ENCODE measurements at regions not wholly inside any gene's neighbourhood (a gene's known extent, or its start where the extent isn't known, plus 50 kb on each side); places are given as distances from the start of the nearest gene placed in this dataset.

- TF ChIP-seq CTCF (conservative IDR thresholded peaks at IDR 0.05 in 1 of 2, IDR thresholded peaks at IDR 0.05 in 1 of 2; ENCODE audit: extremely low read depth in 1 of 2, insufficient read depth in 1 of 2, low read depth in 1 of 2, low read length in 2 of 2) (no peak), EZH2 (IDR thresholded peaks at IDR 0.05; ENCODE audit: borderline replicate concordance, low read length) (no peak)
Measured at GRCh38 chr5:106956187-106956586, 714.5 kb downstream of the EFNA5 start.

Measured in mammary epithelial cell (primary cell).